Testis (tissue), 2 donors: ENCODE measurements at regions not wholly inside any gene's neighbourhood (a gene's known extent, or its start where the extent isn't known, plus 50 kb on each side); places are given as distances from the start of the nearest gene placed in this dataset.

Experiments used
- POLR2A ChIP-seq: fragments of 450-650 bp; IDR thresholded peaks from one replicate; pipeline ENCODE4 v1.6.1; 2017; ENCODE audit warnings: antibody characterized with exemption, mild to moderate bottlenecking, moderate library complexity
- TF ChIP-seq, protein P1 (sequence below), 3 experiments: fragments of 450-650 bp in 2 of 3; fragments of 200-600 bp in 1 of 3; sonication (generic) in 1 of 3; IDR thresholded peaks; one replicate each; pipeline ENCODE4 v1.5.1; 2016 to 2019; ENCODE audit warnings: antibody characterized with exemption in 3 of 3, mild to moderate bottlenecking in 2 of 3, moderate library complexity in 1 of 3

DNA sequence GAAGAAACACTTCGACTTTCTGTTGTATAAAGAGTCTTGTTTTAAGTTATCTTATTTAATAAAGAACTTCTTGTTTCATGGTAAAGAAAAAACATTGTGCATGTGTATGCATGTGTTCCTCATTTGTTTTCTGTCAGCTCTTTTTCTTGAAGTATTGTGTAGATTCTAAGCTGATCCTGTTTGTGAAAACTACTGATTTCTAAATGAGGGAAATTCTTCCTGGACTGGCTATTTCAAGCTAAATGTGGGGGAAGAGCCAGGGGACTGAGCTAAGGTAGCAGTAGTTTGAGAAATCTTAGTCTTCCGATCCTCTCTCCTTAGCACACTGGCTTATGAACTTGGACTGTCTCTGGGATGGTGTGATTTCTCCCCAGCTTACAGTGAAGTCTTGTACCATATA is 56.4 kb upstream of the RBMS1 start:
- TF ChIP-seq, protein P1, sequence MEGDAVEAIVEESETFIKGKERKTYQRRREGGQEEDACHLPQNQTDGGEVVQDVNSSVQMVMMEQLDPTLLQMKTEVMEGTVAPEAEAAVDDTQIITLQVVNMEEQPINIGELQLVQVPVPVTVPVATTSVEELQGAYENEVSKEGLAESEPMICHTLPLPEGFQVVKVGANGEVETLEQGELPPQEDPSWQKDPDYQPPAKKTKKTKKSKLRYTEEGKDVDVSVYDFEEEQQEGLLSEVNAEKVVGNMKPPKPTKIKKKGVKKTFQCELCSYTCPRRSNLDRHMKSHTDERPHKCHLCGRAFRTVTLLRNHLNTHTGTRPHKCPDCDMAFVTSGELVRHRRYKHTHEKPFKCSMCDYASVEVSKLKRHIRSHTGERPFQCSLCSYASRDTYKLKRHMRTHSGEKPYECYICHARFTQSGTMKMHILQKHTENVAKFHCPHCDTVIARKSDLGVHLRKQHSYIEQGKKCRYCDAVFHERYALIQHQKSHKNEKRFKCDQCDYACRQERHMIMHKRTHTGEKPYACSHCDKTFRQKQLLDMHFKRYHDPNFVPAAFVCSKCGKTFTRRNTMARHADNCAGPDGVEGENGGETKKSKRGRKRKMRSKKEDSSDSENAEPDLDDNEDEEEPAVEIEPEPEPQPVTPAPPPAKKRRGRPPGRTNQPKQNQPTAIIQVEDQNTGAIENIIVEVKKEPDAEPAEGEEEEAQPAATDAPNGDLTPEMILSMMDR (IDR thresholded peaks at IDR 0.05) = no peak
- no peak for TF ChIP-seq POLR2A
